ENCODE measurements at regions not wholly inside any gene's neighbourhood (a gene's known extent, or its start where the extent isn't known, plus 50 kb on each side); places are given as distances from the start of the nearest gene placed in this dataset.

- Mint-ChIP-seq H3K27me3 (ENCODE audit: insufficient read depth) (peaks cover 2% of the 10 kb centered on the region; the same call in 1 of the 2 replicates), H3K27ac (0 out of 2 replicates have a peak overlapping the region, but pooled peaks have one; percentile 38), H3K4me3 (no peak overlapping the region), H3K36me3 (ENCODE audit: low read depth) (no peaks in the 10 kb centered on the region), H3K4me1 (ENCODE audit: low read depth) (peaks cover 22% of the 10 kb centered on the region), H3K9me3 (no peaks in the 10 kb centered on the region)
- no peak for TF ChIP-seq CTCF (IDR thresholded peaks at IDR 0.05)
- DNase-seq, result no peak
Measured at GRCh38 chr6:25062070-25062811, 126.5 kb upstream of the RIPOR2 start.

- no peaks in the 10 kb centered on the region for H3K9me3 Mint-ChIP-seq
- no peak overlapping the region for H3K4me3 Mint-ChIP-seq
- peak; percentile 27 for DNase-seq
- H3K4me1 Mint-ChIP-seq (ENCODE audit: low read depth), result peaks cover 22% of the 10 kb centered on the region
- H3K27ac Mint-ChIP-seq, result no peak overlapping the region
- TF ChIP-seq CTCF (IDR thresholded peaks at IDR 0.05), result no peak
- H3K27me3 Mint-ChIP-seq (ENCODE audit: insufficient read depth), result peaks cover 3% of the 10 kb centered on the region; the same call in 1 of the 2 replicates
- no peaks in the 10 kb centered on the region for H3K36me3 Mint-ChIP-seq (ENCODE audit: low read depth)
Measured at GRCh38 chr6:25064006-25064405, 128.2 kb upstream of the RIPOR2 start.

GRCh38 chr6:25065666-25066065 lies 129.9 kb upstream of the RIPOR2 start:
- peaks cover 22% of the 10 kb centered on the region for H3K4me1 Mint-ChIP-seq (ENCODE audit: low read depth)
- H3K4me3 Mint-ChIP-seq, result no peak overlapping the region
- TF ChIP-seq CTCF (IDR thresholded peaks at IDR 0.05), result no peak
- no peaks in the 10 kb centered on the region for H3K9me3 Mint-ChIP-seq
- H3K27ac Mint-ChIP-seq, result no peak overlapping the region
- H3K36me3 Mint-ChIP-seq (ENCODE audit: low read depth), result no peaks in the 10 kb centered on the region
- DNase-seq, result no peak
- H3K27me3 Mint-ChIP-seq (ENCODE audit: insufficient read depth), result peaks cover 3% of the 10 kb centered on the region; the same call in 1 of the 2 replicates

GRCh38 chr6:25066593-25066992 lies 130.8 kb upstream of the RIPOR2 start:
- Mint-ChIP-seq H3K27me3 (ENCODE audit: insufficient read depth) (0 out of 2 replicates have a peak, but pooled peaks cover 1% of the 10 kb centered on the region), H3K4me3 (no peak overlapping the region), H3K4me1 (ENCODE audit: low read depth) (peaks cover 16% of the 10 kb centered on the region), H3K9me3 (no peaks in the 10 kb centered on the region), H3K36me3 (ENCODE audit: low read depth) (no peaks in the 10 kb centered on the region), H3K27ac (no peak overlapping the region)
- TF ChIP-seq CTCF (IDR thresholded peaks at IDR 0.05), result no peak
- DNase-seq, result no peak

- no peaks in the 10 kb centered on the region for H3K36me3 Mint-ChIP-seq (ENCODE audit: low read depth)
- no peaks in the 10 kb centered on the region for H3K9me3 Mint-ChIP-seq
- DNase-seq, result no peak
- H3K4me1 Mint-ChIP-seq (ENCODE audit: low read depth), result peaks cover 7% of the 10 kb centered on the region
- no peak overlapping the region for H3K4me3 Mint-ChIP-seq
- no peak overlapping the region for H3K27ac Mint-ChIP-seq
- H3K27me3 Mint-ChIP-seq (ENCODE audit: insufficient read depth), result 0 out of 2 replicates have a peak, but pooled peaks cover 2% of the 10 kb centered on the region
- TF ChIP-seq CTCF (IDR thresholded peaks at IDR 0.05), result no peak
Measured at GRCh38 chr6:25068866-25069265, 133.1 kb upstream of the RIPOR2 start.
